ENCODE measurements at regions not wholly inside any gene's neighbourhood (a gene's known extent, or its start where the extent isn't known, plus 50 kb on each side); places are given as distances from the start of the nearest gene placed in this dataset.

DNA sequence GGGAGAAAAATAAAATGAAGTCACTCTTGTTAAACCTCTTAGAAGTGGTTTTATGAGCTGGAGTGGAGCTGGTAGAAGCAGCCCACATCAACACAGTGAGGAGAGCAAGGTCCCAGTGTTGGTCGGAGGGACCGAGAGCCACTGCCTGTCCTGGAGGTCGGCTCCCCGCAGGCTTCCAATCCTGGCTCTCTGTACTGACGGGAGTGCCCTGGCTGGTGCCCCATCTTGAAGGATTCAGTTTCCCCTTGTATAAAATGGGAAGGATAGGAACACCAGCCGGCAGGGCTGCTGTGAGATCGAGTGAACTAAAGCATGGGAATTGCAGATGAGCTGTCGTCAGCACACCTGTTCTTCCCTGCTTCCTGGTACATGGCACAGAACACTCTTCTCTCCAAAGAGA is 104.3 kb upstream of the ID2 start:
- no peak for DNase-seq (ENCODE audit: low read depth in 1 of 2, low spot score in 1 of 2)

GRCh38 chr2:8578335-8579244 is 103.3 kb upstream of the ID2 start:
- no peak for DNase-seq (ENCODE audit: low read depth in 1 of 2, low spot score in 1 of 2)

DNA sequence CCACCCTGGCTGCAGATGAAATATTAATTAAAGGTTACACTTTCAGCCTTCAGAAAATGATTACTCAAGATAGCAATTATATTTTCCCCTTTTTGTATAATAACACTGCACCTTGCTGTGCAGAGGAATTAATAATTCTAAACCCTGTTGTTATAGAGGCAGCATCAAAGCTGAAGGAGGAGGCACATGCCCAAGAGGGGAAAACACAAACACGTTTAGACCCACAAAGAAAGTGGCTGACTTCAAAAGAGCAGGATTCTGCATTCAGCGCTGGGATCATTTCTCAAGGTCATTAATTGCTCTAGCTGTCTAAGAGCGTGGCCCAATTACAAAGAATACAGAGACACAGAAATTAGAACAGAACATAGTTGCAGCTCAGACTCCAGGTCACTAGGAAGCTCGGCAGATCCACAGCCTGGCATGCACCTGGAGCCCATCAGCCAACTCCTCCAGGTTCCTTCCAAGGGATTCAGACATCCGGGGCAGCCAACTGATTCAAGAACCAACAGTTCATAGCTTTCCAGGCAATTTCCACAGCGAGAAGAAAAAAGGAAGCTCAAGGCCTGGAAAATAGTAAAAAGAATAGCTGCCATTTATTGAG is 102.3 kb upstream of the ID2 start:
- DNase-seq (ENCODE audit: low read depth in 1 of 2, low spot score in 1 of 2), result no peak

DNA sequence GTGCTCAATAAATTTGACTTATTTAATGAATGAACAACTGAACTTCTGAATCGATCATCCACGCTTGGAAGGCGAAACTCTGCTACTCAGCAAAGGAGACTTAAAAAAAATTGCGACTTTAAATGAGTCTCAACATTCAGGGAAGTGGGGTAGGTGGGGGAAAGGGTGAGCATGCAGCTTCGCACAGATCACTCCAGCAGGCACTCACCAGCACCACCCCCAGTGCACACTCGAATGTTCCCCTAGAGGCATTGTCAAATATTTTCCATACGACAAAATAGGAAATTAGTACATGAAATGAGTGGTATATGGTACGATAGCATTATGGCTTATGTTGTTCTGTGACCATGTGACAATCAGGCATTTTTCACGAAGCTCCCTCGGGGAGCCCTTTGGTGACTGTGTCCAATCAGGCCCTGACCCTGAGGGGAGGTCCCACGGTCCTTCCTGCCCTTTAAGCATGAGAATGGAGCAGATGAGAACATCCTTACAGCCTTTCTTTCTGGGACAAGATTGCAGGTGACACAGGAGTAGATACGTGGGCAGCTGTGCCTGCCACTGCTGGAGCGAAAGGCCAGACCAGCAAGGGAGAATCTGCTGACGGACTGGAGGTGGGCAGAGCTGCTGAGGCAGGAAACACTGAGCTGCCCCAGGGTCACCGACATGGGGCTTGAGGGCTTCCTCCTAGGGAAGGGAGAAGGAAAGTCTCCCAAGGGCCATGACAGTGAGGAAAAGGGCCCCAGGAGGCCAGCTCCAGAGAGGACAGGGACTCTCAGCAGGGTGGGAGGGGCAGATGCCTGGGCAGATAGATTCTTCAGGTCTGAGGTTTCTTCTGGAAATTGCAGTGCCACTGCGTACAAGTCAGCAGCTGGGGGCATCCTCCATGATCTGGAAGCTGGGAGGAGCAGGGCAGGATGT is 101.3 kb upstream of the ID2 start:
- no peak for DNase-seq (ENCODE audit: low read depth in 1 of 2, low spot score in 1 of 2)

DNA sequence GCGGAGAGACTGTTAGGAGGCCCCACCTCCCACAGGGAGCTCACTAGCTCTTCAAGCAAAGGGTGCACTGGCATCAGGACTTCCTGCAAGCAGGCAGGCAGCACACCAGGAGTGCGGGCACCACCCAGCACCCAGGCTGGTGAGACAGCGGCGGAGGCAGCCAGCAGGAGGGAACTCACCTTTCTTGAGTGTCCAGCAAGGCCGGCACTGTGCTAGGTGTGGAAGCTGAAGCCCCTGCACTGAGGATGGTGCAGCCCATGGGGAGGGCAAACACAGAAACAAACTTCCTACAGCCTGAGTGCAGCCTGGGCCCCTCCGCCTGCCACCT is 100.7 kb upstream of the ID2 start:
- no peak for DNase-seq (ENCODE audit: low read depth in 1 of 2, low spot score in 1 of 2)

- DNase-seq (ENCODE audit: low read depth in 1 of 2, low spot score in 1 of 2), result no peak
Measured at GRCh38 chr2:8581601-8582041, 100.2 kb upstream of the ID2 start.

DNA sequence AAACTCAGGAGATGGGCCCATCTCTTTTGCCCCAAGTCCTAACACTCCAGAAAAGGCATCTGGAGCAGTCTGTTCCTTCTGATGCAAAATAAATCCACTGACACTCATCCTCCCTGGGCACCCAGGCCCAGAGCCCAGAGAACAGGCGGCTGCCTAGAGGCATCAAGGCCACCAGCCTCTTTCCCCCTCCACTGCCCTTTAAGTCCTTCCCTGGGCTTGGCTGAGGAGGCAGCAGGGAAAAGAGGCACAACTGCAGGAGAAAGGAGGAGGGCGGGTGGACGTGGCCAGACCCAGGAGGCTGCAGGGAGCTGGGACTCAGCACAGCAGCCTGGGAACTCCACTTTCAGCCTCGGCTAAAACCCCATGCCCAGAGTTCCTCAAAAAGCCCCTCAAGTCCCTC is 99.7 kb upstream of the ID2 start:
- no peak for DNase-seq (ENCODE audit: low read depth in 1 of 2, low spot score in 1 of 2)

GRCh38 chr2:8582651-8583399 is 99.0 kb upstream of the ID2 start:
- DNase-seq (ENCODE audit: low read depth in 1 of 2, low spot score in 1 of 2), result no peak

DNA sequence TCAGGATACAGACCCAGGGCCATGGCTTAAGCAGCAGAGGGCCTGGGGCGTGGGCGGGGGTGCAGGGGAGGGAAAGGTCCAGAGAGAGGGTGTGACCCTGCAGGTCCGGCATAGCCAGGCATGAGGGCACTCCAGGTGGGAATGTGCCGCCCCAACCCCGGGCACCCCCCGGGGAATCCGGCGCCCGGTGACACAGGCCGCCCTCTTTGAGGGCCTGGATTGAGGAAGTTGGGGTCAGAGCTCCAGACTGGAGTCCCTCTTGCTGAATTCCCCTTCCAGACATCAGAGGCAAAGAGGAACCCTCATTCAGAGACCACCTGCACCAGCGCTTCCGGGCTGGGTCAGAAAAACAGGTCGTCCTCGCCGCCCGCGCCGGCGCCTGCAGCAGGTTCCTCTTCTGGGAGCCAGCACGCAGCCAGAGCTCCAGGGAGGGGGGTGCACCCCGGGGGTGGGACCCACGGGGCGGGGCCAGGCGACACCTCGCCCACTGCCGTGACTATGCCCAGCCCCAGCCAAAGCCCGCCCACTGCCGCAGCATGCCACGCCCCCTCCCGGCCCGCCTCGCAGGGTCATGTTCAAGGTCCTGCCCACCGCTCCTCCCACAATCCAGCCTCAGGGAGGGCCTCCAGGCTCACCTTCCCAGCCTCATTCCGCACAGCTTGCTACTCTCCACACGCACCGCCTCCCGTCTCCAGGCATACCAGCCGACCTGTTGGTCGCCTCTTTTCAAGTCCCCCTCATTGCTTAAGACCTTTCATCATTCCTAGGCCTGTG is 98.3 kb upstream of the ID2 start:
- DNase-seq (ENCODE audit: low read depth in 1 of 2, low spot score in 1 of 2), result peak; percentile 28 to 44

- no peak for DNase-seq (ENCODE audit: low read depth in 1 of 2, low spot score in 1 of 2)
Measured at GRCh38 chr2:8584174-8585066, 97.4 kb upstream of the ID2 start.

GRCh38 chr2:8586457-8587051 is 95.3 kb upstream of the ID2 start:
- no peak for DNase-seq (ENCODE audit: low read depth in 1 of 2, low spot score in 1 of 2)

- no peak for DNase-seq (ENCODE audit: low read depth in 1 of 2, low spot score in 1 of 2)
Measured at GRCh38 chr2:8587251-8587791, 94.5 kb upstream of the ID2 start.

DNA sequence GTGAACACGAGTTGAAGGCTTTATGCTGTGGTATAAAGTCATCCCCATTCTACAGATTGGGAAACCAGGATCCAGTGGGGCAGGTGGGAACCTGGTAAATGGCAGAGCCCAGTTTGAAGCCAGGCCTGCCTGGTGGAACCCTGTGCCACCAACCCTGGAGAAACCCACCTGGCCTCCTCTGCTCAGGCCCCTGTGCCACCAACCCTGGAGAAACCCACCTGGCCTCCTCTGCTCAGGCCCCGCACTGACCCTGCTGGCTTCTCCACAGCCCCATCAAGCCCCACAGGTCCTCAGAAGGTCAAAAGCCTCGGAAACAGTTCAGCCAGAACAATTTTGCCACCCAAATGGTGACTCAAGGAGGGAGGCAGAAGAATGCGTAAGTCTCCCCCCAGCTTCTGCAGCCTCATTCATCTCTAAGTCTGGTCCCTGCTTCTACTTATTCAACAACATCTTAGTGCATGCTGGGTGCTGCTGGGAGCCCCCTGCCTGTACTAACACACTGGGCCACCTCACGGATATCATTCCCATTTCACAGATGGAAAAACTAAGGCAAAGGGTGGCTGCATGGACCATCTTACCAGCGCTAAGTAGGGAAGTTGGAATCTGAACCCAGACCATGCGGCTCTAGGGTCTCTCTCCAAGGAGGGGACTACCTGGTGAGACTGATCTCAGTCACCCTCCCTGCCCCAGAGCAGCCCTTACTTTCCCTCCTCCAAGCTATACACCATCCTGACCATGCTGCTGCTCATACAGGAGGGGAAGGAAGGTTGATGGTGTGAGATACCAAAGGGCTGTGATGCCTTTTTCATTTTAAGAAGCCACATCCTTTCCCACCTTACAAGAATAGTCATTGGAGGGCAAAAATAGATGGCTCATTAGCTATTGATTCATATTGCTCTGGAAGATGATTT is 93.7 kb upstream of the ID2 start:
- DNase-seq (ENCODE audit: low read depth in 1 of 2, low spot score in 1 of 2), result no peak

GRCh38 chr2:8588831-8589191 is 93.0 kb upstream of the ID2 start:
- DNase-seq (ENCODE audit: low read depth in 1 of 2, low spot score in 1 of 2), result no peak

DNA sequence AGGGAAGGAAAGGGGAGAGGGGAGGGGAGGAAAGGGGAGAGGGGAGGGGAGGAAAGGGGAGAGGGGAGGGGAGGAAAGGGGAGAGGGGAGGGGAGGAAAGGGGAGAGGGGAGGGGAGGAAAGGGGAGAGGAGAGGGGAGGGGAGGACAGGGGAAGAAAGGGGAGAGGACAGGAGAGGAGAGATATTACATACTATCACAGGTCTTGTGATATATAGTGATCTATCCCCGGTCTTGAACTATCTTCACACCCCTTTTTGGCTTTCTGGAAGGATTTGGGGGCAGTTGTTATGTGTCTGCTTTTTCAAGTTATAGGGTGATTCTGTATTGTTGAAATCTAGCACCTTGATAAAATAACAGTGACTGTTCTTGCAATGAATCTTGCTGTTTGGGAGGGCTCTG is 92.1 kb upstream of the ID2 start:
- no peak for DNase-seq (ENCODE audit: low read depth in 1 of 2, low spot score in 1 of 2)

DNA sequence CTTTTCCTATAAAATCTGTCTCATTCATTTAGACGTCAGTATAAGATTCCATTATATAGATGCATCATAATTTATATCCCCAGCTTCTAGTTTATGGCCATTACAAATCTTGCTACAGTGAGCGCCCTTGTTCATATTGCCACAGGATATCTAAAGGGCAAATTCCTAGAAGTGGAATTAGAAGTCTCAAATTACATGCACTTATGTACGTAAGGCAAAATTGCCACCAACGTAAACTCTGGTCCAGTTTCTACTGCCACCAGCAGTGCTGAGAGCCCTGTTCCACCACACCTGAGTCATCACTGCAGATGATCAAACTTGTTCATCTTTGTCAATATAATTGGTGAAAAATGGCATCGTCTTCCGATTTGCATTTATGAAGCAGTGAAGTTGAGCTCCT is 90.9 kb upstream of the ID2 start:
- DNase-seq (ENCODE audit: low read depth in 1 of 2, low spot score in 1 of 2), result no peak

DNA sequence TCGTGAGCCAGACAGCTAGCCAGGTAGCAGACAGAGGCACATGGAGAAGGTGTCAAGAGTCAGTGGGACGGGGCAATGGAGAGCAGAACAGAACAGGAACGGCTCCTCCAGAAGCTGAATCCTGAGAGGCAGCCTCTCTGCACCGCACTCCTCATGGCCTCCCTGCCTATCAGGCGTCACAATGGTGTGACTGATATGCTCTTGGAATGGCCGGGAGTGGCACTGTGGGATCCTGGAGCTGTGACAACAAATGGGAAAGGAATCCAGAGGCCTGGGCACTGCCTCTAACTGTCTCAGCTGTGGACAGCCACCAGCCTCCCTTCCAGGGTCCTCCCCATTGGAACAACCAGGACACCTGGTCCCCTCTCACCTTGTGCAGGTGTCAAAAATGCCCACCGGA is 89.1 kb upstream of the ID2 start:
- no peak for DNase-seq (ENCODE audit: low read depth in 1 of 2, low spot score in 1 of 2)

GRCh38 chr2:8593243-8593642 is 88.6 kb upstream of the ID2 start:
- no peak for DNase-seq (ENCODE audit: low read depth in 1 of 2, low spot score in 1 of 2)
